Neural progenitor cell (in vitro differentiated cells): ENCODE measurements at regions not wholly inside any gene's neighbourhood (a gene's known extent, or its start where the extent isn't known, plus 50 kb on each side); places are given as distances from the start of the nearest gene placed in this dataset.

Experiments
- CTCF ChIP-seq: fragments of 200-600 bp; sonication (generic); IDR thresholded peaks from 2 replicates; pipeline ENCODE4 v1.5.1; 2017; ENCODE audit warnings: antibody characterized with exemption, mild to moderate bottlenecking
- EZH2 ChIP-seq: fragments of 200-600 bp; sonication (generic); IDR thresholded peaks from 2 replicates; pipeline ENCODE4 v1.6.1; 2017; ENCODE audit warnings: antibody characterized with exemption, mild to moderate bottlenecking, moderate library complexity

- TF ChIP-seq CTCF = no peak
- no peak for TF ChIP-seq EZH2
These were observed 390.0 kb upstream of the PCSK5 start for GRCh38 chr9:75500479-75500878.
